H9 (cell line): ENCODE measurements at regions not wholly inside any gene's neighbourhood (a gene's known extent, or its start where the extent isn't known, plus 50 kb on each side); places are given as distances from the start of the nearest gene placed in this dataset.

ENCODE experiments used
- DNase-seq: peaks from one replicate; pipeline ENCODE4 v3.0.0-alpha.2; 2017
- H2AFZ ChIP-seq: one replicate; pipeline ENCODE4 v1.6.1; 2013; ENCODE audit warnings: mild to moderate bottlenecking, low read length, control low read depth, moderate library complexity
- H2AK5ac ChIP-seq: 2 replicates; pipeline ENCODE4 v1.6.1; 2013; ENCODE audit warnings: low read length, control low read depth, mixed read lengths; ENCODE audit not compliant: insufficient read length
- H2BK120ac ChIP-seq: one replicate; pipeline ENCODE4 v1.6.1; 2013; ENCODE audit warnings: low read depth, mild to moderate bottlenecking, low read length, control low read depth, inconsistent platforms; ENCODE audit not compliant: poor library complexity, severe bottlenecking
- H2BK12ac ChIP-seq: 2 replicates; pipeline ENCODE4 v1.6.1; 2013; ENCODE audit warnings: low read length, control low read depth, mixed read lengths, low read depth; ENCODE audit not compliant: insufficient read length
- H2BK15ac ChIP-seq: 2 replicates; pipeline ENCODE4 v1.6.1; 2013; ENCODE audit warnings: low read depth, low read length, control low read depth
- H2BK20ac ChIP-seq: one replicate; pipeline ENCODE4 v1.6.1; 2013; ENCODE audit warnings: low read depth, mild to moderate bottlenecking, low read length, control low read depth, inconsistent platforms; ENCODE audit not compliant: poor library complexity, severe bottlenecking
- H2BK5ac ChIP-seq: 2 replicates; pipeline ENCODE4 v1.6.1; 2013; ENCODE audit warnings: low read length, control low read depth, mixed read lengths; ENCODE audit not compliant: insufficient read length
- H3K14ac ChIP-seq: 2 replicates; pipeline ENCODE4 v1.6.1; 2013; ENCODE audit warnings: low read length, control low read depth; ENCODE audit not compliant: insufficient read depth
- H3K18ac ChIP-seq: 2 replicates; pipeline ENCODE4 v1.6.1; 2013; ENCODE audit warnings: low read depth, mild to moderate bottlenecking, mixed read lengths, low read length, control low read depth; ENCODE audit not compliant: insufficient read length
- H3K23ac ChIP-seq: 2 replicates; pipeline ENCODE4 v1.6.1; 2013; ENCODE audit warnings: low read length, control low read depth, mixed read lengths, low read depth; ENCODE audit not compliant: insufficient read length
- H3K23me2 ChIP-seq: 2 replicates; pipeline ENCODE4 v1.6.1; 2013; ENCODE audit warnings: low read depth, mild to moderate bottlenecking, mixed read lengths, low read length, control low read depth; ENCODE audit not compliant: insufficient read length, poor library complexity, severe bottlenecking
- H3K27ac ChIP-seq: 2 replicates; pipeline ENCODE4 v1.5.1; 2013; ENCODE audit warnings: low read length, control low read depth, mixed read lengths, low read depth; ENCODE audit not compliant: insufficient read length
- H3K27me3 ChIP-seq: 2 replicates; pipeline ENCODE4 v1.6.1; 2013; ENCODE audit warnings: low read length, control low read depth, inconsistent platforms; ENCODE audit not compliant: insufficient read depth
- H3K4ac ChIP-seq: 2 replicates; pipeline ENCODE4 v1.6.1; 2013; ENCODE audit warnings: low read depth, mild to moderate bottlenecking, control low read depth, inconsistent platforms, low read length, moderate library complexity
- H3K4me1 ChIP-seq: 2 replicates; pipeline ENCODE4 v1.6.1; 2013; ENCODE audit warnings: low read length, control low read depth, inconsistent platforms; ENCODE audit not compliant: insufficient read depth
- H3K4me2 ChIP-seq: 2 replicates; pipeline ENCODE4 v1.6.1; 2013; ENCODE audit warnings: low read length, control low read depth, mixed read lengths; ENCODE audit not compliant: insufficient read length, insufficient read depth
- H3K56ac ChIP-seq: 2 replicates; pipeline ENCODE4 v1.6.1; 2013; ENCODE audit warnings: low read depth, mild to moderate bottlenecking, mixed read lengths, low read length, control low read depth; ENCODE audit not compliant: insufficient read length
- H3K79me1 ChIP-seq: 2 replicates; pipeline ENCODE4 v1.6.1; 2013; ENCODE audit warnings: low read depth, mild to moderate bottlenecking, moderate library complexity, low read length, control low read depth, inconsistent platforms; ENCODE audit not compliant: insufficient read depth, poor library complexity, severe bottlenecking
- H3K79me2 ChIP-seq: 2 replicates; pipeline ENCODE4 v1.6.1; 2013; ENCODE audit warnings: low read length, control low read depth, inconsistent platforms; ENCODE audit not compliant: insufficient read depth
- H3K9ac ChIP-seq: 2 replicates; pipeline ENCODE4 v1.6.1; 2013; ENCODE audit warnings: low read length, control low read depth, mixed read lengths; ENCODE audit not compliant: insufficient read length; ENCODE audit errors: extremely low read depth
- H3K9me3 ChIP-seq: one replicate; pipeline ENCODE4 v1.6.1; 2013; ENCODE audit warnings: low read depth, low read length, inconsistent platforms; ENCODE audit not compliant: control insufficient read depth
- H3T11ph ChIP-seq: one replicate; pipeline ENCODE4 v1.6.1; 2013; ENCODE audit warnings: mild to moderate bottlenecking, low read length, control low read depth, inconsistent platforms
- H4K20me1 ChIP-seq: one replicate; pipeline ENCODE4 v1.6.1; 2013; ENCODE audit not compliant: control insufficient read depth, insufficient read length, insufficient read depth
- H4K5ac ChIP-seq: 2 replicates; pipeline ENCODE4 v1.6.1; 2013; ENCODE audit warnings: low read depth, mild to moderate bottlenecking, mixed read lengths, low read length, control low read depth; ENCODE audit not compliant: insufficient read length
- H4K8ac ChIP-seq: replicated peaks from 2 replicates; pipeline ENCODE4 v1.6.1; 2013; ENCODE audit warnings: low read length, control low read depth, mixed read lengths, low read depth; ENCODE audit not compliant: insufficient read length
- H4K91ac ChIP-seq: 2 replicates; pipeline ENCODE4 v1.6.1; 2013; ENCODE audit warnings: low read depth, mild to moderate bottlenecking, moderate library complexity, mixed read lengths, low read length, control low read depth; ENCODE audit not compliant: insufficient read length
- H3K27ac Mint-ChIP-seq, 3 experiments: 2 replicates in 2 of 3; 3 replicates in 1 of 3; pipeline ENCODE4 v1.8.0; 2020 to 2021; ENCODE audit warnings: mixed read lengths in 3 of 3, mild to moderate bottlenecking in 1 of 3, moderate library complexity in 1 of 3
- H3K27me3 Mint-ChIP-seq: 2 replicates; pipeline ENCODE4 v1.8.0; 2021; ENCODE audit warnings: low read depth, mild to moderate bottlenecking, moderate library complexity, mixed read lengths
- H3K36me3 Mint-ChIP-seq, 3 experiments: 2 replicates in 2 of 3; 3 replicates in 1 of 3; pipeline ENCODE4 v1.8.0; 2020 to 2021; ENCODE audit warnings: low read depth in 3 of 3, mixed read lengths in 3 of 3; ENCODE audit not compliant: insufficient read depth in 1 of 3
- H3K4me1 Mint-ChIP-seq, 2 experiments: 2 replicates each; pipeline ENCODE4 v1.8.0; 2020; ENCODE audit warnings: mixed read lengths in 2 of 2
- H3K4me3 Mint-ChIP-seq, 2 experiments: 2 replicates in 1 of 2; 3 replicates in 1 of 2; pipeline ENCODE4 v1.8.0; 2020 to 2021; ENCODE audit warnings: mild to moderate bottlenecking in 2 of 2, mixed read lengths in 2 of 2, moderate library complexity in 1 of 2
- H3K9me3 Mint-ChIP-seq, 2 experiments: 2 replicates in 1 of 2; 3 replicates in 1 of 2; pipeline ENCODE4 v1.8.0; 2020; ENCODE audit warnings: mild to moderate bottlenecking in 2 of 2, mixed read lengths in 2 of 2, moderate library complexity in 1 of 2
- WGBS: extraction: QIAGEN DNeasy Blood & Tissue Kit; methylation state at CpG from one replicate; pipeline ENCODE4 v1.1.7; 2013; ENCODE audit warnings: missing lambda C conversion rate, low lambda C conversion rate, mixed read lengths; ENCODE audit not compliant: insufficient read length; ENCODE audit errors: extremely low coverage; 5-methylcytosine and 5-hydroxymethylcytosine counted together
- TF ChIP-seq, protein P1 (sequence below): fragments of 200-600 bp; sonication (generic); conservative IDR thresholded peaks from 3 replicates; pipeline ENCODE4 v1.8.0; 2021; ENCODE audit warnings: antibody characterized with exemption, mild to moderate bottlenecking

DNA sequence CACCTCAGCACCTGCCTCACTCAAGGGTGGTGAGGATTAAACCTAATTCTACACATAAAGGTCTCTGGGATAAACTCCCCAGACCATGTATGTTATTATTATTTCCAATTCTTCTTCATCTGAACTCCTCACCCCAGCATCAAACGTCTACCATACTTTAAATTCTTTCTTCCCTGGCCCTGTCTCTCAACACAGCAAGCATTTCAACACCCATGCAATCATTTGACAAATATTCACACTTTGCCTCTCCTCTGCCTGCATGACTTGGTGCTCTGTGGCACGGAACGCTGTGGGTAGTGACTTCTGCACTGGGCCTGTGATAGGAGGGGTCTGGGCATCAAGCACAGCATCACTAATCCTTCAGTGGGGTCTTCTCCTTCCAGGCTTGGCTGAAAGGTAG, 490.8 kb downstream of the TNS3 start:
- no peak overlapping the region for H2BK20ac ChIP-seq
- no peak overlapping the region for H3K9ac ChIP-seq
- no CpG with 5 or more reads among the region's 3 CpGs for WGBS
- H2BK15ac ChIP-seq = no peak overlapping the region
- H3K27me3 ChIP-seq = no peaks in the 10 kb centered on the region
- no peak overlapping the region for H3K4ac ChIP-seq
- H3K79me1 ChIP-seq = no peaks in the 10 kb centered on the region
- no peak overlapping the region for H3K4me2 ChIP-seq
- no peak overlapping the region for H2BK12ac ChIP-seq
- DNase-seq = no peak
- H3K9me3 Mint-ChIP-seq = no peaks in the 10 kb centered on the region
- H3K18ac ChIP-seq = no peak overlapping the region
- no peak overlapping the region for H2AFZ ChIP-seq
- H4K5ac ChIP-seq = no peak overlapping the region
- H4K91ac ChIP-seq = no peak overlapping the region
- no peak overlapping the region for H2AK5ac ChIP-seq
- no peak overlapping the region for H3K56ac ChIP-seq
- no peak overlapping the region for H3K14ac ChIP-seq
- H4K8ac ChIP-seq = no peak overlapping the region
- no peaks in the 10 kb centered on the region for H3K23me2 ChIP-seq
- H2BK120ac ChIP-seq = no peak overlapping the region
- H3T11ph ChIP-seq = no peak overlapping the region
- no peak overlapping the region for H3K27ac ChIP-seq
- H4K20me1 ChIP-seq = no peaks in the 10 kb centered on the region
- peaks cover 17% of the 10 kb centered on the region for H3K27me3 Mint-ChIP-seq
- no peaks in the 10 kb centered on the region for H3K4me1 Mint-ChIP-seq
- no peak overlapping the region; a peak in 1 of 7 replicates for H3K27ac Mint-ChIP-seq
- H3K4me3 Mint-ChIP-seq = no peak overlapping the region
- no peaks in the 10 kb centered on the region for H3K9me3 ChIP-seq
- no peak overlapping the region for H3K23ac ChIP-seq
- H2BK5ac ChIP-seq = no peak overlapping the region
- TF ChIP-seq, protein P1, sequence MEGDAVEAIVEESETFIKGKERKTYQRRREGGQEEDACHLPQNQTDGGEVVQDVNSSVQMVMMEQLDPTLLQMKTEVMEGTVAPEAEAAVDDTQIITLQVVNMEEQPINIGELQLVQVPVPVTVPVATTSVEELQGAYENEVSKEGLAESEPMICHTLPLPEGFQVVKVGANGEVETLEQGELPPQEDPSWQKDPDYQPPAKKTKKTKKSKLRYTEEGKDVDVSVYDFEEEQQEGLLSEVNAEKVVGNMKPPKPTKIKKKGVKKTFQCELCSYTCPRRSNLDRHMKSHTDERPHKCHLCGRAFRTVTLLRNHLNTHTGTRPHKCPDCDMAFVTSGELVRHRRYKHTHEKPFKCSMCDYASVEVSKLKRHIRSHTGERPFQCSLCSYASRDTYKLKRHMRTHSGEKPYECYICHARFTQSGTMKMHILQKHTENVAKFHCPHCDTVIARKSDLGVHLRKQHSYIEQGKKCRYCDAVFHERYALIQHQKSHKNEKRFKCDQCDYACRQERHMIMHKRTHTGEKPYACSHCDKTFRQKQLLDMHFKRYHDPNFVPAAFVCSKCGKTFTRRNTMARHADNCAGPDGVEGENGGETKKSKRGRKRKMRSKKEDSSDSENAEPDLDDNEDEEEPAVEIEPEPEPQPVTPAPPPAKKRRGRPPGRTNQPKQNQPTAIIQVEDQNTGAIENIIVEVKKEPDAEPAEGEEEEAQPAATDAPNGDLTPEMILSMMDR = no peak
- no peaks in the 10 kb centered on the region for H3K4me1 ChIP-seq
- no peaks in the 10 kb centered on the region for H3K36me3 Mint-ChIP-seq
- no peaks in the 10 kb centered on the region for H3K79me2 ChIP-seq
